HepG2 (cell line): ENCODE measurements at regions not wholly inside any gene's neighbourhood (a gene's known extent, or its start where the extent isn't known, plus 50 kb on each side); places are given as distances from the start of the nearest gene placed in this dataset.

Experiments
- CBFB ChIP-seq: sonication (generic); formaldehyde crosslinking; IDR thresholded peaks from 2 replicates; pipeline ENCODE4 v1.4.0; 2020; ENCODE audit warnings: missing genetic modification reagents
- CHD4 ChIP-seq: fragments of 200-600 bp; sonication (generic); IDR thresholded peaks from 2 replicates; pipeline ENCODE4 v1.7.0; 2017; ENCODE audit warnings: mild to moderate bottlenecking, low read length, borderline replicate concordance
- FOXO1 ChIP-seq: sonication (generic); formaldehyde crosslinking; IDR thresholded peaks from 2 replicates; pipeline ENCODE4 v1.4.0; 2020; ENCODE audit warnings: missing genetic modification reagents
- HINFP ChIP-seq: sonication (generic); formaldehyde crosslinking; IDR thresholded peaks from 2 replicates; pipeline ENCODE4 v1.4.0; 2020; ENCODE audit warnings: low read depth, mild to moderate bottlenecking, missing genetic modification reagents
- HOMEZ ChIP-seq: IDR thresholded peaks from 2 replicates; pipeline ENCODE4 v1.6.1; 2016; ENCODE audit warnings: low read depth
- IRX3 ChIP-seq: sonication (generic); formaldehyde crosslinking; IDR thresholded peaks from 2 replicates; pipeline ENCODE4 v1.8.1; 2023; ENCODE audit warnings: mild to moderate bottlenecking, low read depth, missing genetic modification reagents, borderline replicate concordance
- KAT8 ChIP-seq: IDR thresholded peaks from 2 replicates; pipeline ENCODE4 v1.6.1; 2016; ENCODE audit warnings: missing genetic modification reagents, missing compliant biosample characterization
- MED1 ChIP-seq: sonication (generic); formaldehyde crosslinking; IDR thresholded peaks from 2 replicates; pipeline ENCODE4 v1.4.0; 2020; ENCODE audit warnings: missing genetic modification reagents
- NFYB ChIP-seq: sonication (generic); formaldehyde crosslinking; IDR thresholded peaks from 2 replicates; pipeline ENCODE4 v1.4.0; 2020; ENCODE audit warnings: missing genetic modification reagents
- POGZ ChIP-seq: sonication (generic); formaldehyde crosslinking; IDR thresholded peaks from 2 replicates; pipeline ENCODE4 v1.4.0; 2020; ENCODE audit warnings: mild to moderate bottlenecking, missing genetic modification reagents
- RELA ChIP-seq: sonication (generic); formaldehyde crosslinking; IDR thresholded peaks from 2 replicates; pipeline ENCODE4 v1.4.0; 2020; ENCODE audit warnings: missing genetic modification reagents
- SOX13 ChIP-seq, 3 experiments: fragments of 450-650 bp in 1 of 3; sonication (generic) in 1 of 3; formaldehyde crosslinking in 1 of 3; IDR thresholded peaks in 2 of 3; conservative IDR thresholded peaks in 1 of 3; 2 replicates each; pipeline versions ENCODE4 v1.5.0 to v1.6.1; 2016 to 2020; ENCODE audit warnings: antibody characterized with exemption in 1 of 3, mild to moderate bottlenecking in 1 of 3, missing compliant biosample characterization in 1 of 3, missing genetic modification reagents in 1 of 3, moderate library complexity in 1 of 3
- SPEN ChIP-seq: sonication (generic); formaldehyde crosslinking; IDR thresholded peaks from 2 replicates; pipeline ENCODE4 v1.5.1; 2020; ENCODE audit warnings: low read depth, mild to moderate bottlenecking, missing genetic modification reagents
- TEAD2 ChIP-seq: sonication (generic); formaldehyde crosslinking; IDR thresholded peaks from 2 replicates; pipeline ENCODE4 v1.9.0; 2021; ENCODE audit warnings: missing genetic modification reagents
- TGIF2 ChIP-seq: IDR thresholded peaks from 2 replicates; pipeline ENCODE4 v1.6.1; 2016; ENCODE audit warnings: control low read depth, missing compliant biosample characterization
- ZFP90 ChIP-seq: sonication (generic); formaldehyde crosslinking; IDR thresholded peaks from 2 replicates; pipeline ENCODE4 v1.8.0; 2022; ENCODE audit warnings: missing genetic modification reagents, mild to moderate bottlenecking, inconsistent platforms, borderline replicate concordance
- ZNF180 ChIP-seq: sonication (generic); formaldehyde crosslinking; IDR thresholded peaks from 2 replicates; pipeline ENCODE4 v1.4.0; 2020; ENCODE audit warnings: low read depth, missing genetic modification reagents, borderline replicate concordance
- ZNF205 ChIP-seq: IDR thresholded peaks from 2 replicates; pipeline ENCODE4 v1.6.1; 2018; ENCODE audit warnings: missing biosample characterization, missing genetic modification reagents
- ZNF431 ChIP-seq: sonication (generic); formaldehyde crosslinking; IDR thresholded peaks from 2 replicates; pipeline ENCODE4 v1.9.0; 2022; ENCODE audit warnings: missing genetic modification reagents, low read depth, mild to moderate bottlenecking, borderline replicate concordance
- ZNF451 ChIP-seq: sonication (generic); formaldehyde crosslinking; IDR thresholded peaks from 2 replicates; pipeline ENCODE4 v1.5.0; 2020; ENCODE audit warnings: mild to moderate bottlenecking, missing genetic modification reagents
- ZNF816 ChIP-seq: sonication (generic); formaldehyde crosslinking; IDR thresholded peaks from 2 replicates; pipeline ENCODE4 v1.8.0; 2022; ENCODE audit warnings: missing genetic modification reagents, mild to moderate bottlenecking, borderline replicate concordance
- TF ChIP-seq, protein P1 (sequence below): sonication (generic); formaldehyde crosslinking; IDR thresholded peaks from 2 replicates; pipeline ENCODE4 v1.4.0; 2020; ENCODE audit warnings: missing genetic modification reagents, borderline replicate concordance

DNA sequence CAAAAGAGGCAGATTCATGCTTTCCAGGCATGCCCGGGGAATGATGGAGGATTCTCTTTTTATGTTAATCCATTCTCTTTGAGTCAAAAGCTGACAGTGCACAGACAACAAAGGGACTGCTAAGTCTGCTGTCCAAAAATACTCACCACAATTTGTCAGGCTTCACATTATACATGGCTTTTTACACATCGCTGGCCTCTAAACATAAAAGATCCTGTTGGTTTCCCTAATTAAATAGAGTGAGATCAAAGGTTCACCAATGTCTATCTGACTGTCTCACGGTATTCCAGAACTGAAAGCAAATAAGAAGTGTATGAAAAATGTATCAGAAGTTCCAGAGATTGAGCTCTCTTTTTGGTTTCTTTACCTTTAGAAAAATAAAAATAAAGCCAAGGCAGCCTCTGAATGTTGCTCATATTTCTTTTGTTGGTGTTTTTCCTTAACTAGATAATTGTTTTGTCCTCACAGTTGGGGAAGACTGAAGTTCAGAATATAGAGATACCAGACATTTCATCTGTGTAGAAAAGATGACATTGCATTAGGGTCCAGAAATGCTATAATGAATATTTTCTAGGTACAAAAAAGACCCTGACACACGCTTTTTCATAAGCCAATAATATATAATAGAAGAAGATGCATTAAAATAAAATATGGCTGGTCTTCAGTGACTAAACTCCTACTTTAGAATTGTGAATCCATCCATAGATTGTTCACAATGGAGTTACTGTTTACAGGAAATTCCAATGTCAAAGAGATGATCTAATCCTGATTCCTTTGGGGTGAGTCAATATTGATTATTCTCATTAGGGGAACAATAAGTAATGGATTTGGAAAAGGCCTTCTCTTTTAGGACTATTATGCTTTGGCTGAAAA is 688.2 kb upstream of the CDH6 start (continued):
- TF ChIP-seq IRX3 (CRISPR knock-in tag) (no peak), ZNF816 (peak; percentile 72; the same call in 1 of the 2 replicates), HOMEZ (CRISPR knock-in tag) (peak; percentile 90), ZNF180 (CRISPR knock-in tag) (no peak), ZNF205 (CRISPR knock-in tag) (no peak), TGIF2 (CRISPR knock-in tag) (no peak), FOXO1 (CRISPR knock-in tag) (peak; percentile 66; the same call in 1 of the 2 replicates), SPEN (CRISPR knock-in tag) (no peak), TEAD2 (CRISPR knock-in tag) (no peak), CHD4 (peak; percentile 63; the same call in 1 of the 2 replicates), RELA (no peak), ZNF451 (CRISPR knock-in tag) (no peak), NFYB (no peak), CBFB (CRISPR knock-in tag) (0 out of 2 replicates have a peak, but pooled peaks have one; percentile 30), KAT8 (CRISPR knock-in tag) (peak; percentile 31; the same call in 1 of the 2 replicates), ZFP90 (CRISPR knock-in tag) (no peak), POGZ (CRISPR knock-in tag) (peak; percentile 24; the same call in 1 of the 2 replicates), SOX13 (IDR thresholded peaks at IDR 0.05) (peak; percentile 95), SOX13 (CRISPR knock-in tag; conservative IDR thresholded peaks at IDR 0.05 in 1 of 2, IDR thresholded peaks at IDR 0.05 in 1 of 2) (peak in 1 of 2 experiments; percentile 99; a peak in 2 of 4 replicates), MED1 (CRISPR knock-in tag) (peak; percentile 79), ZNF431 (no peak), HINFP (no peak)
- TF ChIP-seq, protein P1, sequence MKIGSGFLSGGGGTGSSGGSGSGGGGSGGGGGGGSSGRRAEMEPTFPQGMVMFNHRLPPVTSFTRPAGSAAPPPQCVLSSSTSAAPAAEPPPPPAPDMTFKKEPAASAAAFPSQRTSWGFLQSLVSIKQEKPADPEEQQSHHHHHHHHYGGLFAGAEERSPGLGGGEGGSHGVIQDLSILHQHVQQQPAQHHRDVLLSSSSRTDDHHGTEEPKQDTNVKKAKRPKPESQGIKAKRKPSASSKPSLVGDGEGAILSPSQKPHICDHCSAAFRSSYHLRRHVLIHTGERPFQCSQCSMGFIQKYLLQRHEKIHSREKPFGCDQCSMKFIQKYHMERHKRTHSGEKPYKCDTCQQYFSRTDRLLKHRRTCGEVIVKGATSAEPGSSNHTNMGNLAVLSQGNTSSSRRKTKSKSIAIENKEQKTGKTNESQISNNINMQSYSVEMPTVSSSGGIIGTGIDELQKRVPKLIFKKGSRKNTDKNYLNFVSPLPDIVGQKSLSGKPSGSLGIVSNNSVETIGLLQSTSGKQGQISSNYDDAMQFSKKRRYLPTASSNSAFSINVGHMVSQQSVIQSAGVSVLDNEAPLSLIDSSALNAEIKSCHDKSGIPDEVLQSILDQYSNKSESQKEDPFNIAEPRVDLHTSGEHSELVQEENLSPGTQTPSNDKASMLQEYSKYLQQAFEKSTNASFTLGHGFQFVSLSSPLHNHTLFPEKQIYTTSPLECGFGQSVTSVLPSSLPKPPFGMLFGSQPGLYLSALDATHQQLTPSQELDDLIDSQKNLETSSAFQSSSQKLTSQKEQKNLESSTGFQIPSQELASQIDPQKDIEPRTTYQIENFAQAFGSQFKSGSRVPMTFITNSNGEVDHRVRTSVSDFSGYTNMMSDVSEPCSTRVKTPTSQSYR (CRISPR knock-in tag): peak; percentile 33; the same call in 1 of the 2 replicates
